HCT116 (cell line): ENCODE measurements at regions not wholly inside any gene's neighbourhood (a gene's known extent, or its start where the extent isn't known, plus 50 kb on each side); places are given as distances from the start of the nearest gene placed in this dataset.

ENCODE experiments used
- ATAC-seq: fragments of 200-7000 bp; cut with Tn5 transposase; 2 replicates; pipeline ENCODE4 v1.9.1; 2020; ENCODE audit warnings: mild to moderate bottlenecking, moderate library complexity
- BruUV-seq: library from RNA; stranded (reverse); fragments of 400-500 nt; replicated peaks from 2 replicates; lab custom pipeline; 2021; lab: Mats Ljungman, UMichigan
- CTCF ChIA-PET: fragments of 300-600 bp; sonication (Branson Sonifier 250); formaldehyde crosslinking; loops from one replicate; lab custom pipeline; 2021; ENCODE audit warnings: antibody characterized with exemption; lab: Charles Lee
- POLR2A ChIA-PET: fragments of 300-600, 350-600 bp; sonication (Branson Sonifier 250); formaldehyde crosslinking; loops from one replicate; lab custom pipeline; 2021; ENCODE audit warnings: antibody characterized with exemption; lab: Charles Lee
- RAD21 ChIA-PET, 2 experiments: fragments of 300-600 bp; sonication (Branson Sonifier 250); formaldehyde crosslinking; loops; one replicate each; lab custom pipeline; 2023; ENCODE audit warnings: low total read pairs in 2 of 2; ENCODE audit not compliant: uncharacterized antibody in 2 of 2, unreplicated experiment in 2 of 2, low non-redundant PET in 1 of 2; lab: Charles Lee
- DNase-seq: peaks from one replicate; pipeline ENCODE4 v3.0.0-alpha.2; 2010; ENCODE audit warnings: low read depth, low spot score
- H2AFZ ChIP-seq: fragments of 200-600 bp; shearing (Covaris generic), sonication (generic); 2 replicates; pipeline ENCODE4 v1.6.1; 2017; ENCODE audit warnings: low read depth, mixed run types, mixed read lengths, antibody characterized with exemption, low read length; ENCODE audit not compliant: poor library complexity, severe bottlenecking
- H3K27ac ChIP-seq: 2 replicates; pipeline ENCODE4 v1.5.1; 2012; ENCODE audit warnings: low read depth, low read length
- H3K27me3 ChIP-seq: fragments of 200-600 bp; sonication (generic); 2 replicates; pipeline ENCODE4 v1.6.1; 2016; ENCODE audit warnings: mixed run types, low read length, mixed read lengths; ENCODE audit not compliant: insufficient read depth
- H3K36me3 ChIP-seq, 2 experiments: fragments of 200-500 bp in 1 of 2; fragments of 200-600 bp in 1 of 2; sonication (Bioruptor generic) in 1 of 2; sonication (generic) in 1 of 2; 2 replicates each; pipeline versions ENCODE4 v1.5.1 to v1.6.1; 2014 to 2016; ENCODE audit warnings: low read length in 2 of 2, inconsistent platforms in 1 of 2, mixed read lengths in 1 of 2, mixed run types in 1 of 2; ENCODE audit not compliant: insufficient read depth in 2 of 2, control insufficient read depth in 1 of 2
- H3K4me1 ChIP-seq, 2 experiments: fragments of 200-600 bp in 1 of 2; sonication (generic) in 1 of 2; 2 replicates each; pipeline versions ENCODE4 v1.5.1 to v1.6.1; 2012 to 2017; ENCODE audit warnings: low read length in 2 of 2, inconsistent platforms in 1 of 2, mild to moderate bottlenecking in 1 of 2, mixed read lengths in 1 of 2, mixed run types in 1 of 2, moderate library complexity in 1 of 2; ENCODE audit not compliant: insufficient read depth in 2 of 2, control insufficient read depth in 1 of 2
- H3K4me2 ChIP-seq: fragments of 200-600 bp; sonication (generic); 2 replicates; pipeline ENCODE4 v1.6.1; 2017; ENCODE audit warnings: mixed run types, low read length, mixed read lengths
- H3K4me3 ChIP-seq, 2 experiments: fragments of 200-600 bp in 1 of 2; sonication (generic) in 1 of 2; replicated peaks in 1 of 2; 2 replicates each; pipeline ENCODE4 v1.5.1; 2011 to 2016; ENCODE audit warnings: low read length in 2 of 2, control low read depth in 1 of 2, low read depth in 1 of 2, mild to moderate bottlenecking in 1 of 2, mixed read lengths in 1 of 2, mixed run types in 1 of 2
- H3K79me2 ChIP-seq: fragments of 200-600 bp; sonication (generic); 2 replicates; pipeline ENCODE4 v1.6.1; 2017; ENCODE audit warnings: mild to moderate bottlenecking, mixed run types, low read length, moderate library complexity, mixed read lengths; ENCODE audit not compliant: insufficient read depth
- H3K9ac ChIP-seq: fragments of 200-600 bp; sonication (generic); 2 replicates; pipeline ENCODE4 v1.6.1; 2016; ENCODE audit warnings: low read length, mixed read lengths
- H3K9me2 ChIP-seq: fragments of 200-600 bp; sonication (generic), shearing (Covaris generic); 2 replicates; pipeline ENCODE4 v1.6.1; 2017; ENCODE audit warnings: mixed run types, mild to moderate bottlenecking, moderate library complexity; ENCODE audit not compliant: insufficient read depth
- H3K9me3 ChIP-seq, 2 experiments: fragments of 200-500 bp in 1 of 2; fragments of 200-600 bp in 1 of 2; sonication (Bioruptor generic) in 1 of 2; sonication (generic) in 1 of 2; 2 replicates each; pipeline ENCODE4 v1.6.1; 2014 to 2017; ENCODE audit warnings: low read length in 2 of 2, mixed read lengths in 2 of 2, inconsistent platforms in 1 of 2, low read depth in 1 of 2, mild to moderate bottlenecking in 1 of 2, mixed run types in 1 of 2, moderate library complexity in 1 of 2; ENCODE audit not compliant: control insufficient read depth in 1 of 2, insufficient read depth in 1 of 2
- H4K20me1 ChIP-seq: fragments of 200-600 bp; sonication (generic), shearing (Covaris generic); 2 replicates; pipeline ENCODE4 v1.6.1; 2017; ENCODE audit warnings: mixed run types, mild to moderate bottlenecking, moderate library complexity; ENCODE audit not compliant: insufficient read depth
- ATF3 ChIP-seq: IDR thresholded peaks from 2 replicates; pipeline ENCODE4 v1.6.1; 2012
- CBX3 ChIP-seq: IDR thresholded peaks from 2 replicates; pipeline ENCODE4 v1.6.1; 2012; ENCODE audit warnings: low read depth
- ELF1 ChIP-seq: IDR thresholded peaks from 2 replicates; pipeline ENCODE4 v1.6.1; 2012; ENCODE audit warnings: low read depth, borderline replicate concordance
- EZH2 ChIP-seq: fragments of 200-600 bp; sonication (generic); IDR thresholded peaks from 2 replicates; pipeline ENCODE4 v1.6.1; 2017; ENCODE audit warnings: antibody characterized with exemption, mixed run types
- POLR2A ChIP-seq: IDR thresholded peaks from 2 replicates; pipeline ENCODE4 v1.7.0; 2011; ENCODE audit warnings: borderline replicate concordance; ENCODE audit not compliant: insufficient read depth, insufficient read length; ENCODE audit errors: extremely low read depth
- RAD21 ChIP-seq: IDR thresholded peaks from 2 replicates; pipeline ENCODE4 v1.6.1; 2012; ENCODE audit warnings: low read depth, mild to moderate bottlenecking
- SIN3A ChIP-seq: IDR thresholded peaks from 2 replicates; pipeline ENCODE4 v1.6.1; 2012; ENCODE audit warnings: low read depth
- SP1 ChIP-seq: IDR thresholded peaks from 2 replicates; pipeline ENCODE4 v1.6.1; 2012; ENCODE audit warnings: low read depth
- SRF ChIP-seq: IDR thresholded peaks from 2 replicates; pipeline ENCODE4 v1.6.1; 2012; ENCODE audit warnings: low read depth
- ZFX ChIP-seq: fragments of 450-650 bp; IDR thresholded peaks from 2 replicates; pipeline ENCODE4 v1.6.1; 2017
- ZNF274 ChIP-seq: fragments of 200-500 bp; sonication (Bioruptor generic); IDR thresholded peaks from 2 replicates; pipeline ENCODE4 v1.6.1; 2014; ENCODE audit warnings: mild to moderate bottlenecking, low read depth, low read length, inconsistent platforms
- intact Hi-C: fragments of 100-400 bp; cut with micrococcal nuclease; formaldehyde crosslinking; loops from 2 replicates; pipeline ENCODE4 v1.10.0; 2022
- TF ChIP-seq, protein P1 (sequence below): IDR thresholded peaks from 2 replicates; pipeline ENCODE4 v1.6.1; 2011; ENCODE audit warnings: mild to moderate bottlenecking, low read length, moderate library complexity; ENCODE audit not compliant: insufficient replicate concordance; ENCODE audit errors: extremely low read depth

- Histone ChIP-seq H3K4me3 (no peak overlapping the region), H3K27me3 (no peaks in the 10 kb centered on the region), H3K4me1 (no peaks in the 10 kb centered on the region), H3K4me2 (no peak overlapping the region), H3K9ac (no peak overlapping the region), H3K9me3 (peaks cover 0 to 17% of the 10 kb centered on the region in 2 experiments; a peak in 2 of 4 replicates), H2AFZ (no peak overlapping the region), H3K9me2 (no peaks in the 10 kb centered on the region), H3K27ac (no peak overlapping the region), H3K79me2 (no peaks in the 10 kb centered on the region), H3K36me3 (no peaks in the 10 kb centered on the region), H4K20me1 (no peaks in the 10 kb centered on the region)
- TF ChIP-seq SRF (no peak), ELF1 (no peak), RAD21 (no peak), EZH2 (no peak), CBX3 (no peak), SIN3A (no peak), ZFX (no peak), ATF3 (no peak), ZNF274 (no peak), SP1 (no peak), POLR2A (no peak)
- TF ChIP-seq, protein P1, sequence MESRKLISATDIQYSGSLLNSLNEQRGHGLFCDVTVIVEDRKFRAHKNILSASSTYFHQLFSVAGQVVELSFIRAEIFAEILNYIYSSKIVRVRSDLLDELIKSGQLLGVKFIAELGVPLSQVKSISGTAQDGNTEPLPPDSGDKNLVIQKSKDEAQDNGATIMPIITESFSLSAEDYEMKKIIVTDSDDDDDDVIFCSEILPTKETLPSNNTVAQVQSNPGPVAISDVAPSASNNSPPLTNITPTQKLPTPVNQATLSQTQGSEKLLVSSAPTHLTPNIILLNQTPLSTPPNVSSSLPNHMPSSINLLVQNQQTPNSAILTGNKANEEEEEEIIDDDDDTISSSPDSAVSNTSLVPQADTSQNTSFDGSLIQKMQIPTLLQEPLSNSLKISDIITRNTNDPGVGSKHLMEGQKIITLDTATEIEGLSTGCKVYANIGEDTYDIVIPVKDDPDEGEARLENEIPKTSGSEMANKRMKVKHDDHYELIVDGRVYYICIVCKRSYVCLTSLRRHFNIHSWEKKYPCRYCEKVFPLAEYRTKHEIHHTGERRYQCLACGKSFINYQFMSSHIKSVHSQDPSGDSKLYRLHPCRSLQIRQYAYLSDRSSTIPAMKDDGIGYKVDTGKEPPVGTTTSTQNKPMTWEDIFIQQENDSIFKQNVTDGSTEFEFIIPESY, result no peak
- RAD21 ChIA-PET, result no interaction called here
- POLR2A ChIA-PET, result no interaction called here
- CTCF ChIA-PET, result no interaction called here
- no peak for ATAC-seq
- BruUV-seq, result no TSS peak
- no peak for DNase-seq
- intact Hi-C loops, result no loop called here
Observed at GRCh38 chr2:13495051-13495450, 778.3 kb downstream of the TRIB2 start.
